ENCODE measurements at regions not wholly inside any gene's neighbourhood (a gene's known extent, or its start where the extent isn't known, plus 50 kb on each side); places are given as distances from the start of the nearest gene placed in this dataset.

DNA sequence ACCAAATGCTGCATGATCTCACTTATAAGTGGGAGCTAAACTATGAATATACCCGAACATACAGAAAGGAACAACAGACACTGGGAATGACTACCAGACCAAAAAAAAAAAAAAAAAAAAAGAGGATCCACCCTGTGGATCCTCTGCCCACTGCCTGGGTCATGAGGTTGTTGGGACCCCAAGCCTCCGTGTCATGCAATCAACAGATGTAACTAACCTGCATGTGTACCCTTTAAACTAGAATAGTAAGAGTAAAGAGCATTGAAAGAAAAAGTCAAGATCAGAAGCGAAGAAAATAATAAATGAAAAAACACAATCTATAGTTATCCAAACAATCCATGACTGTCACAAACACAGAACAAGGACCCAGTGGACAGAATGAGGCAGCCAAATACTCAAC, 109.5 kb upstream of the TOP3B start:
- DNase-seq = no peak

DNA sequence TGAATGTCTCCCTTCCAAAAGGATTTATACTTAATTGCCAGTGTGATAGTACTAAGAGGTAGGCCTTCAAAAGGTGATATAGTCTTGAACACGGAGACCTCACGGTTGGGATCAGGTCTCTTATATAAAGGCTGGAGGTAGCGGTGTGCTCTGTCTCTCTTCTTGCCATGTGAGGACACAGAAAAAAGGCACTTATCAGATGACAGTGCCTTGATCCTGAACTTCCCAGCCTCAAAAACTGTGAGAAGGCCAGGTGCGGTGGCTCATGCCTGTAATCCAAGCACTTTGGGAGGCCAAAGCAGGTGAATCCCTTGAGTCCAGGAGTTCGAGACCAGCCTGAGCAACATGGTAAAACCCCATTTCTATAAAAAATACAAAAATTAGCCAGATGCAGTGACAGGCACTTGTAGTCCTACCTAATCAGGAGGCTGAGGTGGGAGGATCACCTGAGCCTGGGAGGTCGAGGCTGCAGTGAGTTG, 108.9 kb upstream of the TOP3B start:
- no peak for DNase-seq

DNA sequence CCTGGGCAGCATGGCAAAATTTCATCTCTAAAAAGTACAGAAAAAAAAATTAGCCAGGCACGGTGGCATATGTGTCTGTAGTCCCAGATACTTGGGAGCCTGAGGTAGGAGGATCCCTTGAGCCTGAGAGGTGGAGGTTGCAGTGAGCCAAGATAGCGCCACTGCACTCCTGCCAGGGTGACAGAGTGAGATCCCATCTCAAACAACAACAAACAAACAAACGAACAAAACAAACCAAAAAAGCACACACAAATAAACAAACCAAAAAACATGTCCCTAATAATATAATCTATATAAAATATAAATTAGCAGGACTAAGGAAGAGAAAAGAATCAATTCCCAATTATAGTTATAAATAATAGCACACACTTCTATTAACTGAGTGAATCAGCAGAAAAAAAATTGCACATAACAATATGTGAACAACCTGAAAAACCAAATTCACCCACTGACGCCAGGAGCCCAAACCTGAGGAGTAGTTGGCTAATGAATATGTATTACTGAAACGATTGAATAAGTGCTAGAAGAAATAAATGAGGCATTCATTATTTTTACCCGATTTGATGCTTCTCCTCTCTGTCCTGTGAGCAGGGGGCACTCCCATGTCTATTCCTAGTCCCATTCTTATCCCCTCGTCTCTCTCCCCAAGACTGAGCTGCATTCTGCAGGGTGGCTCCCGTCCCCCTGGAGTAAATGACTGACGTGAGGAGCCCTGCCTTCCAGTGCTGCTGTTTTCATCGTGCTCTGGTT, 108.2 kb upstream of the TOP3B start:
- DNase-seq = no peak

DNA sequence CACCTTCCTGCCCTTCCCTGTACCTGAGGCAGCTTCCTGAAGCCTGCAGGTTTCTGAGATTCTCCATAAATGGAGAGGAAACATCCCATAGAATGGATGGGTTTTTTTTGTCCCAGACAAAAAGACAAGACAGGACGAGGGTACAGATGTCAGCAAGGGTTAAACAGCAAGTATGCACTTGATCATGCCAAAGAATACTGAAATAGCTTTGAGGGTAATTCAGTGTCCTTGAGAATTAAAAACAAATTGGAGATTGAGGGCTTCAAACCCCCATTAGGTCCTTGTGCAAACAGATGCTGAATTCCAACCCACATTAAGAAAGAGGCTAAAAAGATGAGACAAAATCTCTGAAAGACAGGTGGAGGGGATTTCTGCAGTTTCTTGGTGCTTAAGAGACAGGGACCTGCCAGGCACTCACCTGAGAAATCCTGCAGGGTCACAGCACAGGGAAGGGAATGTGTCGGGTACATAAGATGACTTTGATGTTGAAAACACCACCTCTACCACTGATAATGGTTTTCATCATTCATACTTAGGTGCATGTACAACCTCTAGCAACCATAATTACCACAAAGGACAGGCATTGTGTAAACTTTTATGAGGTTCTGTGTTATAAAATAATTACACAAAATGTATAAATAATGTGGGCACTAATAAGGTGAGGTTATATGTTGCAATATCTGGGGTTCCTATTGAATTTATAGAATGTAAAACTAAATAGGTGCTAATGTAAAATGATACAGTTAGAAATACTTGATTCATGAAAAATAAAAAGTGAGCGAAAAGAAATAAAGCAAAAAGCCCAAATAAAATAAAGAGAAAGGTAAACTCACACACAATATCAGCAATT, 107.1 kb upstream of the TOP3B start:
- DNase-seq = no peak

DNA sequence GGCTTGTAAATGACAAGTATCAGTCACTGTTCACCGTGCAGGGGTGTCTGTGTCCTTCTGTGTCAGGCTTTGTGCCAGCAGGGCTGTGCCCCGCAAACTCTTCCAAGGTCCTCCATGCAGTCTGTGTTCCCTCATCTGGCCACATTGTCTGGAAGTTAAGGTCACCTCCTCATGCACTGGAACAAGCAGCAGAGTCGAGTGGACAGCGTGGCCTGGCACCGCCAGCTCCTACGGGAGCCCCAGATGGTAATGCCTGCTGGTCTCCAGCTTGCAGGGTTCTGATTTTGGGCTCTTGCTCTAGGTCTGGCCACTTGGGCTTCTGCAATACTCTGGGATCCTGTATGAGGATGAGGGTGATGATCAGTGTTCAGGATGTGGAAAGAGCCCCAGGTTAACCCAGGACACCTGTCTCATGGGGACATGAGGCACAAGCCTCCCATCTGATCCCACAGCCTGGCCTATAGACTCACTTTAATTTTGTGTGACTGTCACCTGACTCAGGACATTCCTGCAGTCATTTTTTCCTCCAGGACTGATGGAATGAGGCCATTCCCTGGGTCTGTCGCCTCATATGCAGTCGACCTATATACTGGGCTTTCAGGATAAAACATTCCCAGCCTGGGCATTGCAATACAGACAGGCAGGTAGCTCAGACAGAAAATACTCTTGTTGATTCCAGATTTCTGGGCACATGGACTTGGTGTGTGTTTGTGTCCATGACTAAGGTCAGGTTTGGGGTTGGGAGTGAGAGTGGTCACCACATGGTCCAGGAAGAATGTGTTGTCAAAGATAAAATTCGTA, 106.3 kb upstream of the TOP3B start:
- DNase-seq = no peak

DNA sequence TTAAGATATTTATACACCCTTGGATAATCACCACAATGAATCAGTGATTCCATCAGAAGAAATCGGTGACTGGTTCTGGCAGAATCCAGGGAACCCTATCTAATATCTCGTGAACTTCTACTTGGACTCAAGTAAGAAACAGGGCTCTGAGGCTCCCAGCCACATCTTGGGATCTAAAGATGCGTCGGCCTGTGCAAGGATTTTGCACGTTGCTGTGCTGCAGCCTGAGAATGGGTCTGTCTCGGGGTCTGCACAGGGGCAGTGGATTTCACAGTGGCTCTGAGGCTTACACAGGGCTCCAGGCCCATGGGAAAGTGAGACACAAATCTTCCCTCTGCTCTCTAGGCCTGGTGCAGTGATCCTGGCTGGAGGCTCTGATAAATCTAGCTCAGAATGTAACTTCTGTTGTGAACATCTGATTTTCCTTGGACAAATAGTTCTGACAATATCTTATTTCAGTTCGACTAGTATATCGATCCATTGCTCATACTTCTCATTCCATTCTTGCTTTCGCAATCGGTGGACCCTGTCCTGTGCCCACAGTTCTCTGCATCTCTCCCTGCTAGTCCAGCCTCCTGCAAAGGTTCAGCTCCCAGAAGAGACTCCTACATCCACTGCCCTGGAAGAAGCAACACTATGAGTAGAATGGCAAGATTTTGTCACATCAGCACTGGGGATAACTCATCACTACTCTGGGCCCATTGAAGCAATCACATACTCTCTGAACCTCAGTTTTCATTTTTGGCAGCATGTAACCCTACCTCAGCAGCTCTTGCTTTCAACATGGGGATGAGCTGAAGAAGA, 105.5 kb upstream of the TOP3B start:
- DNase-seq = no peak

DNA sequence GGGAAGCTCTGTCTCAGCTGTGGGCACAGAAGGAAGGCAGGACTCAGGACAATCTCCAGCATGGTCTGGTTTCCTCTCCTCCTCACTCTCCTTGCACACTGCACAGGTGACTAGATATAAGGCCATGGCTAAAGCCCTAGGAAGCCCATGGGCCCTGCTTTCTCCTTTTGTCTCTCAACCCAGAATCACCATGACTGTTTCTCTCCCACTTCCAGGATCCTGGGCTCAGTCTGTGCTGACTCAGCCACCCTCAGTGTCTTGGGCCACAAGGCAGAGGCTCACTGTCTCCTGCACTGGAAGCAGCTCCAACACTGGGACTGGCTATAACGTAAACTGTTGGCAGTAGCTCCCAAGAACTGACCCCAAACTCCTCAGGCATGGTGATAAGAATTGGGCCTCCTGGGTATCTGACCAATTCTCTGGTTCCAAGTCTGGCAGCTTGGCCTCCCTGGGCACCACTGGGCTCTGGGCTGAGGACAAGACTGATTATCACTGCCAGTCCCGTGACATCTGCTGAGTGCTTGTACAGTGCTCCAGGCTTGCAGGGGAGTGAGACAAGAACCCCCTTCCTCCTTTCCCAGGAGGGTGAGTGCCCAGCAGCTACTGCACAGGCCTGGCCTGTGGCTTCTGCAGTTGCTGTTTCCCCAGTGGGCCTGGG, 104.0 kb upstream of the TOP3B start:
- no peak for DNase-seq

DNA sequence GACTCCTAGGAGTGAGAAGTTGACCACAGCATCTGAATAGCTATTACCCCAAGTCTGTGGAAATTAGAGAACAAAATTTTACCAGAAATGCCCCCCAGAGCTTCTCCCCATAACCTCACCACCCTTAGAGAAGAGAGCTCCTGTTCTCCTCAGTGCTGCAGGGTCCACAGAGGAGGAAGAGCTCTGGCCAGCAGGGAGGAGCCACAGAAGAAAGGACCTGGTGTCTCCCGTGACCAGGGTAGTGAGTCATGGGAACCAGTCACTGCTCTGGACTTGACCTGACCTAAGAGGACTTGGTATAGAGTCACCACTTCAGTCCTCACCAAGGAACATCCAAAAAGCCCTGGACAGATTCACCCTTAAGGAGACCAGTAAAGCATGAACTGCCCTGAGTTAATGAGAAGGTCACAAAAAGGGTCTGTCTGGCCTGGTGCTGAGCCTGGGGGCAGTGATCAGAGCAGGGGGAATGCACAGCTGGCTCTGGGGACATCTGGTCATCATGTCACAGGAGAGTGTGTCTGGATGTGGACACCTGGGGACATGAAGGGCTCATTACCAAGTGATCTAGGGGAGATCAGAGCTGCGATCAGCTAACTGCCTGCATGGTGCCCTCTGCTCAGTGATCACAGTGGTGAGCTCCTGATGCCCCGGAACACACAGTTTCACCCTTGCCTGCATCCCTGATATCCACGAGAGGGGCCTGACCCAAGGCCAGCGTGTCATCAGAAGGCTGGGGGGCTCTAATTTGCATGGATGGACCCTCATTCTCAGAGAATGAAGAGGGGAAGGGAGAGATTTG, 103.3 kb upstream of the TOP3B start:
- no peak for DNase-seq

DNA sequence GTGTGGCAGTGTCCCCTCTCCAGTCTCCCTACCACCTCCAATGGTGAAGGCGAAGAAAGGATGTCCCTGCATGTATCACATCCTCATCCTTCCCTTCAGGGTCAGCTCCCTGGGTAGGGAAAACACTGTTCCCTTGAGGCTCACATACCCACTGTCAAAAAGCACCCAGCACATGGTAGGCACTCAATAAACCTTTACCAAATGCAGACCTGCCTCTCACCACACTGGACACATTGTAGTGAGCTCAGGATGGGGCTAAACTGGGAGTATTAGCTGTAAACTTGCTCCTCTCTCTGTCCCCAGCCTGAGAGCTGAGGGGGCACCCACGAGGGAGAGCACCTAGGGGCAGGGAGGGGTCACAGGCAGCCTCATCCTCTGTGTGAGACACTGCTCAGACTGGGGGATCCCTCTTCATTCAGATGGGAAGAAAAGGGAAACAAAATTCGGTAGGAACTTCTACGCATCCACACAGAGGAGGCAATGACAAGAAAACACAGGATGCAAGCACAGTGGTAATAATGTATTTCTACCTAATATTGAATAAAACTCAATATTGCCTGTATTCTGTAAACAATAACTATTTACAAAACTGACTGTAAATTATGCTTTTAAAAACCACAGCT, 101.6 kb upstream of the TOP3B start:
- DNase-seq = no peak

DNA sequence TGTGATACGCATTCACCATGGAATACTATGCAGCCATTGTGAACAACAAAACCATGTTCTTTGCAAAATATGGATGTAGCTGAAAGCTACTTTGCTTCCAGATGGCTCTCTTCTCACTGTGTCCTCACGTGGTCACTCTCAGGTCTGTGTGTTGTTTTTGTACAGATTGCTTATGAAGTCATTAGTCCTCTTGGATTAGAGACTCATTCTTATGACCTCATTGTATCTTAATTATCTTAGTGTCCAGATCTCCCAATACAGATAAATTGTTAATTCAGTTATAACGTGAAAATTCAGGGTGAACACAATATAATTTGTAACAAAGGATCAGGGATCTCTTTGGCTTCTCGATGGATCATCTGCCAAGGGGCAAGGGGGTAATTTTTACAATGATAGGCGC, 100.4 kb upstream of the TOP3B start:
- DNase-seq = no peak

DNA sequence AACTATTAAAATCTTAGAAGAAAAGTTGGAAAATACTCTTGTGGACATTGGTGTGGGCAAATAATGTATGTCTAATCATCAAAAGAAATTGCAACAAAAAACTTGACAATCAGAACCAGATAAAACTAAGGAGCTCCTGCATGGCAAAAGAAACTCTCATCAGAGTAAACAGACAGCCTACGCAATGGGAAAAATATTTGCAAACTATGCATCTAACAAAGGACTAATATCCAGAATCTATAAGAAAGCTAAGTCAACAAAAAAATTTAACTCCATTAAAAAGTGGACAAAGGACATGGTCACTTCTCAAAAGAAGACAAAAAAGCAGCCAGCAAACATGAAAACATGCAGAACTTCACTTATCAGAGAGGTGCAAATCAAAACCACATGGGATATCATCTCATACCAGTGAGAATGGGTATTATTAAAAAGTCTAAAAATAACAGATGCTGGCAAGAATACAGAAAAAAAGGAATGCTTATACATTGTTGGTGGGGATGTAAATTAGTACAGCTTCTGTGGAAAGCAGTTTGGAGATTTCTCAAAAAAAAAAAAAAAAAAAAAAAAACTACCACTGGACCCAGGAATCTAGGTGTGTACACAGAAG, 99.7 kb upstream of the TOP3B start:
- DNase-seq = no peak

DNA sequence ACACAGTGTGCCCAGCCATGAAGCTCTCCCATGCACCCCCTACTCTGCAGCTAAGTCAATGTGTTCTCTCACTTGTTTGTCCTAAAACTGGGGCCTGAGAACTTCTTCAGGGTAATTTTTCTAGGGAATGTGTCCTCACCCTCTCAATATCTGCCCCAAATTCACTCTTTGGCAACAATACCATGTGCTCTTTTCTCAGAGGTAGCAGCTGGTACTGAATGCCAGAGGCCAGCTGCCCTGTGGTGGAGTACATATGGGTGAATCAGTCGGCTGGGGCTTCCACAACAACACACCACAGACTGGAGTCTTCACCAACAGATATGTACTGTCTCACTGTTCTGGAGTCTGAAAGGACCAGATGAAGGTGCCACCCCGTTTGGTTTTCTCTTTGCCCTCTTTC, 97.7 kb upstream of the TOP3B start:
- no peak for DNase-seq

DNA sequence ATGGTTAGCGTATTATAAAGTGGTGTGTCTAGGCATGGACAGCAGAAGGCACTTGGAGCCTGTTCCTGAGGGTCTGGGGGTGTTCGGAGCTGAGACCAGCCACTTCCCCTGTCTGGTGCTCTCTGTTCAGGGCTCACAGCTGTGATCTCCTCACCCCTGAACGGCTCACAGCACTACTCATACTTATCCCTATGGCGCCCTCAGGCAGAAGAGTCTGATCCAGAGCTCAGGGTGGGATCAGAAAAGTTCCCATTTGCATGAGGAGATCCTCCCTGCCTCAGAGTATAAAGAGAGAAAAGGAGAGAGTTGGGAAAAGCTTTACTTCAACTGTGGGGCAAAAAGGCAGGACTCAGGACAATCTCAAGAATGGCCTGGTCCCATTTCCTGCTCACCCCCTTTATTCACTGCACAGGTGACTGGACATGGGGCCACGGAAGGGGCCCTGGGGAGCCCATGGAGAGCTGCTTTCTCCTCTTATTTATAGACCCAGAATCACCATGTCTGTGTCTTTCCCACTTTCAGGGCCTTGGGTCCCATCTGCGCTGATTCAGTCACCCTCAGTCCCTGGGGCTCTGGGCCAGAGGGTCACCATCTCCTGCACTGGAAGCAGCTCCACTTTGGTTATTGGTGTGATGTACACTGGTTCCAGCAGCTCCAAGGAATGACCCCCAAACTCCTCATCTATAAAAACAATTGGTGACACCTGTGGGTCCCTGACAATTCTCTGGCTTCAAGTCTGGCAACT, 97.0 kb upstream of the TOP3B start:
- no peak for DNase-seq

DNA sequence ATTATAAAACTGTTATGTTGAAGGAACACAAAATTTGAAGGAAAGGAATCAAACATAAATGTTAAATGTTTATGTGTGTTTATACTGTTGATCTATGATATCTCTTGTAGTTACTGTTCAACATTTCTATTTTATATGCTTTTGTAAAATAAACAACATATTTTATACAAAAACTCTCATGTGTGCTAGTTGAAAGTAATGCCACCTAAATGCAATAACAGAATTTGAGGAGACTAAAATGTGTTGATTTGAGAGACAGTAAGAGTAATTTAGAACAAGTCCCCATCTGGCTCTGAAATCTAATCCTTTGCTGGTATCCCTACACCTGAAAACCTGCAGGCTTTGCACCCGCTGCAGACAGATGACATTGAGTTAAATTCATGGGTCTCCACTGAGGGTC, 95.7 kb upstream of the TOP3B start:
- no peak for DNase-seq

DNA sequence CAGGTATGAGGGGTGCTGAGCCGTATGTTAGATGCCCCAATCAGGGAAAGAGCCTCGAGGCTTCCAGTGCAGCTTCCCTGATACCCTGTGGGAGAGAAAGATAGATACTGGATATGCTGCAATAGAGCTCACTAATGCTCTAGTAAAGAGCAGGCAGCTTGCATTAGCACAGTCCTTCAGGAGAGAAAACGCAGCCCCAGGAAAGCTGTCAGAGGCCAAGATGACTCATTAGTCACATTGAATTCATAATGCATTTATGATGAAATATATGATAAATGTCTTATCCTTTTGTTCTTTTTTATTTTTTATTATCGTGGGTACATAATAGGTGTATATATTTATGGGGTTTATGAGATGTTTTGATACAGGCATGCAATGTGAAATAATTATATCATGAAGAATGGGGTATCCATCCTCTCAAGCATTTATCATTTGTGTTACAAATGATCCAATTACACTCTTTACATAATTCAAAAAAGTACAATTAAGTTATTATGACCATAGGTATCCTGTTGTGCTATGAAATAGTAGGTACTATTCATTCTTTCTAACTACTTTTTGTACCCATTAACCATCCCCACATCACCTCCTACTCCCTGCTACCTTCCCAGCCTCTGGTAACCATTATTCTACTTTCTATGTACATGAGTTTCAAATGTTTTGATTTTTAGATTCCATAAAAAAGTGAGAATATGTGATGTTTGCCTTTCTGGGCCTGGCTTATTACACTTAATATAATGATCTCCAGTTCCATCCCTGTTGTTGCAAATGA, 94.5 kb upstream of the TOP3B start:
- no peak for DNase-seq

DNA sequence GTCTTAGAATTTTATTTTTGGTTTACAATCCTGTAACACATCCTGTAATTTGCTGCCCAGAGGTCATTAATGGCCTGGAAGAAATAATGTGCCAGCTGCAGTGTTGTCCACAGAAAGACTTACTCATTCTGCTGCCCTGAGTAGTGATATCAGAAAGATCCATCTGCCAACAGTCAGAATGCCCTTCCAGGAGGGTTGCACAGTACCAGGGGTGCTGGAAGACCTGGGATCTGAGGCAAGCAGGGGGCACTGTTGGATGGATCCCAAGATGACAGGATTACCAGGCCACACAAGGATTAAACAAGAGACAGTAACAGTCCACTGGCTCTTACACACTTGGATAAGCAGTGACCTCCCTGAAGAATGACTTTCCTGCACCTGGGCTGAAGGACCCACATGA, 93.8 kb upstream of the TOP3B start:
- DNase-seq = no peak

DNA sequence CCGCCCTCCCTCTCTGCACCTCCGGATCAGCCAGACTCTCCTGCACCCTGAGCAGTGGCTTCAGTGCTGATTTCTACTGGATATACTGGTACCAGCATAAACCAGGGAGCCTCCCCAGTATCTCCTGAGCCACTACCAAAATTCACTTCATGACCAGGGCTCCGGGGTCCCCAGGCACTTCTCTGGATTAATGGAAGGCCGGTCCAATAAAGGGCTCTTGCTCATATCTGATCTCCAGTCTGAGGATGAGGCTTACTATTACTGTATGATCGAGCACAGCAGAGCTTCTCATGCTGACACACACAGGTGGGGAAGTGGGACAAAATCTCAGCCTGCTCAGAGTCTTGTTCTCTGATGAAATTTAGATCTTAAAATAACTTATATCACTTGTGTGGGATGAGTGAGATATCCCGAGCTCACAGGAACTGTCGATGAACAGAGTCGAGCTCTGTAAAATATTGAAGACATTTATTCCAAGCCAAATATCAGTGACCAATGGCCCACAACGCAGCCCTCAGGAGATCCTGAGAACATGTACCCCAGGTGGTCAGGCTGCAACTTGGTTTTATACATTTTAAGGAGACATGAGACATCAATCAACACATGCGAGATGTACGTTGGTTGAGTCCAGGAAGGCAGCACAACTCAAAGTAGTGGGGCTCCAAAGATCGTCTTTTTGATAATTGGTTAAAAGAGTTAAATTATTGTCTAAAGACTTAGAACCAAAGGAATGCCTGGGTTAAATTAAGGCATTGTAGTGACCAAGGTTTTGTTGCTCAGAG, 93.0 kb upstream of the TOP3B start:
- DNase-seq = no peak
